Lung (tissue), 11 donors: ENCODE measurements at regions not wholly inside any gene's neighbourhood (a gene's known extent, or its start where the extent isn't known, plus 50 kb on each side); places are given as distances from the start of the nearest gene placed in this dataset.
"Not testable (repeated sequence)": the region's sequence is repeated elsewhere in the genome, so short reads cannot be mapped to it uniquely, and the experiment has no call there.

Experiments used
- ATAC-seq: fragments of 200-7000 bp; cut with Tn5 transposase; one replicate; pipeline ENCODE4 v1.9.1; 2020; ENCODE audit warnings: moderate number of reproducible peaks; ENCODE audit not compliant: insufficient read depth, low FRiP score
- DNase-seq, 3 donors: peaks; one replicate each; pipeline ENCODE4 v3.0.0-alpha.2; 2013 to 2017
- H3K27ac ChIP-seq, 2 donors: one replicate each; pipeline ENCODE4 v1.5.1; 2013; ENCODE audit warnings: mild to moderate bottlenecking in 2 of 2, moderate library complexity in 2 of 2, control low read depth in 1 of 2, inconsistent platforms in 1 of 2, low read depth in 1 of 2, low read length in 1 of 2
- H3K27me3 ChIP-seq, 3 donors: one replicate each; pipeline ENCODE4 v1.5.1; 2013; ENCODE audit warnings: low read length in 2 of 3; ENCODE audit not compliant: control insufficient read depth in 3 of 3, insufficient read depth in 3 of 3
- H3K36me3 ChIP-seq, 4 donors: one replicate each; pipeline ENCODE4 v1.5.1; 2013; ENCODE audit warnings: low read length in 4 of 4, mild to moderate bottlenecking in 1 of 4, moderate library complexity in 1 of 4; ENCODE audit not compliant: control insufficient read depth in 4 of 4, insufficient read depth in 4 of 4
- H3K4me1 ChIP-seq, 5 donors: one replicate each; pipeline ENCODE4 v1.5.1; 2013; ENCODE audit warnings: low read length in 5 of 5, mild to moderate bottlenecking in 2 of 5, moderate library complexity in 1 of 5; ENCODE audit not compliant: control insufficient read depth in 5 of 5, insufficient read depth in 5 of 5
- H3K4me3 ChIP-seq: one replicate; pipeline ENCODE4 v1.5.1; 2013; ENCODE audit warnings: mild to moderate bottlenecking, control low read depth, moderate library complexity
- H3K9ac ChIP-seq, 2 donors: one replicate each; pipeline ENCODE4 v1.5.1; 2013; ENCODE audit warnings: low read length in 2 of 2, control low read depth in 1 of 2; ENCODE audit not compliant: insufficient read depth in 1 of 2
- H3K9me3 ChIP-seq, 4 donors: one replicate each; pipeline ENCODE4 v1.5.1; 2013; ENCODE audit warnings: low read length in 3 of 4, mild to moderate bottlenecking in 1 of 4, moderate library complexity in 1 of 4; ENCODE audit not compliant: control insufficient read depth in 4 of 4, insufficient read depth in 3 of 4
- CTCF ChIP-seq: IDR thresholded peaks from 2 replicates; pipeline ENCODE4 v1.5.1; 2012; ENCODE audit warnings: mild to moderate bottlenecking; ENCODE audit errors: control extremely low read depth, extremely low read depth
- WGBS, 2 donors: extraction: QIAGEN DNeasy Blood & Tissue Kit; methylation state at CpG; one replicate each; pipeline ENCODE4 v1.1.7; 2013; 5-methylcytosine and 5-hydroxymethylcytosine counted together
- donor health status: control.
- donor health status: control.
- donor health status: Bipolar disorder and iron deficiency.
- donor health status: healthy.
- donor health status: DM: yes; HTN: yes; CAD: no.

GRCh38 chr3:187507266-187507665 is 139.1 kb downstream of the RTP4 start:
- Histone ChIP-seq H3K9ac (no peak overlapping the region), H3K4me3 (no peak overlapping the region), H3K36me3 (no peaks in the 10 kb centered on the region), H3K4me1 (no peaks in the 10 kb centered on the region), H3K27me3 (no peaks in the 10 kb centered on the region), H3K9me3 (peaks cover 0 to under 1% (median 0%) of the 10 kb centered on the region in 4 donors), H3K27ac (no peak overlapping the region)
- ATAC-seq (no peak), DNase-seq (no peak)
- WGBS, 2 donors, result 48 to 75% methylated on average over 1 of the region's 1 CpG
- no peak for TF ChIP-seq CTCF

- ATAC-seq (no peak), DNase-seq (no peak)
- Histone ChIP-seq H3K27ac (no peak overlapping the region), H3K36me3 (no peaks in the 10 kb centered on the region), H3K27me3 (no peaks in the 10 kb centered on the region), H3K9ac (no peak overlapping the region), H3K4me1 (no peaks in the 10 kb centered on the region), H3K4me3 (no peak overlapping the region), H3K9me3 (no peaks in the 10 kb centered on the region)
- WGBS, 2 donors, result 73 to 85% methylated on average over 3 of the region's 3 CpGs
- TF ChIP-seq CTCF, result no peak
These were observed 136.2 kb downstream of the RTP4 start for GRCh38 chr3:187504435-187504834.

GRCh38 chr3:187498211-187498724 is 130.1 kb downstream of the RTP4 start:
- no peak overlapping the region for H3K27ac ChIP-seq
- ATAC-seq (no peak), DNase-seq (no peak)
- no peaks in the 10 kb centered on the region for H3K27me3 ChIP-seq
- H3K9me3 ChIP-seq, result no peaks in the 10 kb centered on the region
- WGBS, 2 donors, result 83 to 91% methylated on average over 3 of the region's 3 CpGs
- H3K9ac ChIP-seq, result no peak overlapping the region
- H3K4me3 ChIP-seq, result no peak overlapping the region
- H3K36me3 ChIP-seq, result no peaks in the 10 kb centered on the region
- H3K4me1 ChIP-seq, result no peaks in the 10 kb centered on the region
- no peak for TF ChIP-seq CTCF

- no peak overlapping the region for H3K9ac ChIP-seq
- no peaks in the 10 kb centered on the region for H3K4me1 ChIP-seq
- no peak overlapping the region for H3K4me3 ChIP-seq
- H3K9me3 ChIP-seq, result peaks cover 0 to 3% (median 0%) of the 10 kb centered on the region in 4 donors
- ATAC-seq (no peak), DNase-seq (no peak)
- H3K36me3 ChIP-seq, result no peaks in the 10 kb centered on the region
- no peaks in the 10 kb centered on the region for H3K27me3 ChIP-seq
- WGBS, 2 donors, result 89 to 93% methylated on average over 1 of the region's 1 CpG
- no peak for TF ChIP-seq CTCF
- H3K27ac ChIP-seq, result no peak overlapping the region
These were observed 128.9 kb downstream of the RTP4 start for GRCh38 chr3:187497052-187497451.

- H3K4me3 ChIP-seq, H3K27ac ChIP-seq, H3K4me1 ChIP-seq, H3K36me3 ChIP-seq, H3K9ac ChIP-seq, H3K27me3 ChIP-seq, ATAC-seq, DNase-seq: not testable (repeated sequence)
- whole genome bisulfite sequencing, 2 donors, result 90 to 97% methylated on average over 3 of the region's 3 CpGs
- H3K9me3 ChIP-seq, result peaks cover 0 to 12% (median 0%) of the 10 kb centered on the region in 4 donors
These were observed 125.9 kb downstream of the RTP4 start for GRCh38 chr3:187494056-187494455.
